Smooth muscle cell (in vitro differentiated cells): ENCODE measurements at regions not wholly inside any gene's neighbourhood (a gene's known extent, or its start where the extent isn't known, plus 50 kb on each side); places are given as distances from the start of the nearest gene placed in this dataset.

Experiments used
- DNase-seq: peaks from one replicate; lab custom pipeline; 2025; ENCODE audit not compliant: unreplicated experiment; lab: John Stamatoyannopoulos, UW
- H2AFZ ChIP-seq: fragments of 200-600 bp; sonication (generic); 2 replicates; pipeline ENCODE4 v1.6.0; 2016; ENCODE audit warnings: antibody characterized with exemption, low read depth, mild to moderate bottlenecking
- H3F3A ChIP-seq: fragments of 200-600 bp; sonication (generic); 2 replicates; pipeline ENCODE4 v1.6.0; 2017; ENCODE audit warnings: antibody characterized with exemption, low read depth
- H3K27ac ChIP-seq: fragments of 200-600 bp; sonication (generic); 2 replicates; pipeline ENCODE4 v1.5.1; 2016; ENCODE audit warnings: low read depth, mild to moderate bottlenecking
- H3K27me3 ChIP-seq: fragments of 200-600 bp; sonication (generic); 2 replicates; pipeline ENCODE4 v1.6.1; 2016; ENCODE audit warnings: low read depth, mild to moderate bottlenecking
- H3K36me3 ChIP-seq: fragments of 200-600 bp; sonication (generic); 2 replicates; pipeline ENCODE4 v1.5.1; 2016; ENCODE audit warnings: low read depth
- H3K4me1 ChIP-seq: fragments of 200-600 bp; sonication (generic); 2 replicates; pipeline ENCODE4 v1.5.1; 2016; ENCODE audit warnings: low read depth
- H3K4me2 ChIP-seq: fragments of 200-600 bp; sonication (generic); 2 replicates; pipeline ENCODE4 v1.6.0; 2016; ENCODE audit warnings: mild to moderate bottlenecking
- H3K4me3 ChIP-seq: fragments of 200-600 bp; sonication (generic); 2 replicates; pipeline ENCODE4 v1.5.1; 2016; ENCODE audit warnings: mild to moderate bottlenecking
- H3K79me2 ChIP-seq: fragments of 200-600 bp; sonication (generic); 2 replicates; pipeline ENCODE4 v1.6.0; 2016; ENCODE audit warnings: low read depth, mild to moderate bottlenecking
- H3K9ac ChIP-seq: fragments of 200-600 bp; sonication (generic); 2 replicates; pipeline ENCODE4 v1.6.0; 2016; ENCODE audit warnings: low read depth
- H3K9me3 ChIP-seq: fragments of 200-600 bp; sonication (generic); replicated peaks from 2 replicates; pipeline ENCODE4 v1.5.1; 2016; ENCODE audit warnings: low read depth
- H4K20me1 ChIP-seq: fragments of 200-600 bp; sonication (generic); 2 replicates; pipeline ENCODE4 v1.6.0; 2016; ENCODE audit warnings: low read depth
- CTCF ChIP-seq: fragments of 200-600 bp; sonication (generic); IDR thresholded peaks from 2 replicates; pipeline ENCODE4 v1.5.1; 2017; ENCODE audit warnings: borderline replicate concordance, mild to moderate bottlenecking, antibody characterized with exemption; ENCODE audit not compliant: insufficient read depth, poor library complexity, severe bottlenecking
- WGBS: methylation state at CpG from one replicate; pipeline ENCODE4 v1.1.7; 2016; ENCODE audit warnings: low lambda C conversion rate; 5-methylcytosine and 5-hydroxymethylcytosine counted together

GRCh38 chr10:14394179-14394578 lies 63.5 kb upstream of the FRMD4A start:
- Histone ChIP-seq H2AFZ (no peak overlapping the region), H3K4me3 (no peak overlapping the region), H3K9ac (no peak overlapping the region), H3K36me3 (no peaks in the 10 kb centered on the region), H3K4me1 (peaks cover 5% of the 10 kb centered on the region), H3F3A (peaks cover 5% of the 10 kb centered on the region), H3K27me3 (no peaks in the 10 kb centered on the region), H3K27ac (no peak overlapping the region), H3K9me3 (no peaks in the 10 kb centered on the region), H3K4me2 (no peak overlapping the region), H4K20me1 (no peaks in the 10 kb centered on the region), H3K79me2 (no peaks in the 10 kb centered on the region)
- DNase-seq, result no peak
- no peak for TF ChIP-seq CTCF
- 97% methylated on average over 1 of the region's 1 CpG for WGBS

GRCh38 chr10:14391342-14391741 lies 60.6 kb upstream of the FRMD4A start:
- peaks cover 5% of the 10 kb centered on the region for H3K4me1 ChIP-seq
- peak overlapping the region; percentile 34 for H3K4me2 ChIP-seq
- H3K9ac ChIP-seq, result no peak overlapping the region
- DNase-seq, result no peak
- no peak overlapping the region for H2AFZ ChIP-seq
- H3K27me3 ChIP-seq, result no peaks in the 10 kb centered on the region
- no peaks in the 10 kb centered on the region for H3K9me3 ChIP-seq
- H3K27ac ChIP-seq, result peak overlapping the region; percentile 52
- H3F3A ChIP-seq, result peaks cover 7% of the 10 kb centered on the region
- TF ChIP-seq CTCF, result no peak
- no peak overlapping the region for H3K4me3 ChIP-seq
- H4K20me1 ChIP-seq, result no peaks in the 10 kb centered on the region
- 20% methylated on average over 6 of the region's 6 CpGs for WGBS
- H3K36me3 ChIP-seq, result no peaks in the 10 kb centered on the region
- H3K79me2 ChIP-seq, result no peaks in the 10 kb centered on the region

GRCh38 chr10:14389981-14390590 lies 59.4 kb upstream of the FRMD4A start:
- H2AFZ ChIP-seq, result no peak overlapping the region
- H3K4me2 ChIP-seq, result no peak overlapping the region
- H3F3A ChIP-seq, result peaks cover 5% of the 10 kb centered on the region
- WGBS, result 67% methylated on average over 2 of the region's 2 CpGs
- H3K79me2 ChIP-seq, result no peaks in the 10 kb centered on the region
- no peaks in the 10 kb centered on the region for H4K20me1 ChIP-seq
- TF ChIP-seq CTCF, result no peak
- H3K4me3 ChIP-seq, result no peak overlapping the region
- H3K4me1 ChIP-seq, result peaks cover 6% of the 10 kb centered on the region
- H3K9me3 ChIP-seq, result no peaks in the 10 kb centered on the region
- DNase-seq, result no peak
- H3K27ac ChIP-seq, result no peak overlapping the region
- H3K36me3 ChIP-seq, result no peaks in the 10 kb centered on the region
- H3K27me3 ChIP-seq, result no peaks in the 10 kb centered on the region
- no peak overlapping the region for H3K9ac ChIP-seq
